ENCODE measurements at regions not wholly inside any gene's neighbourhood (a gene's known extent, or its start where the extent isn't known, plus 50 kb on each side); places are given as distances from the start of the nearest gene placed in this dataset.
"Not testable (repeated sequence)": the region's sequence is repeated elsewhere in the genome, so short reads cannot be mapped to it uniquely, and the experiment has no call there.

DNA sequence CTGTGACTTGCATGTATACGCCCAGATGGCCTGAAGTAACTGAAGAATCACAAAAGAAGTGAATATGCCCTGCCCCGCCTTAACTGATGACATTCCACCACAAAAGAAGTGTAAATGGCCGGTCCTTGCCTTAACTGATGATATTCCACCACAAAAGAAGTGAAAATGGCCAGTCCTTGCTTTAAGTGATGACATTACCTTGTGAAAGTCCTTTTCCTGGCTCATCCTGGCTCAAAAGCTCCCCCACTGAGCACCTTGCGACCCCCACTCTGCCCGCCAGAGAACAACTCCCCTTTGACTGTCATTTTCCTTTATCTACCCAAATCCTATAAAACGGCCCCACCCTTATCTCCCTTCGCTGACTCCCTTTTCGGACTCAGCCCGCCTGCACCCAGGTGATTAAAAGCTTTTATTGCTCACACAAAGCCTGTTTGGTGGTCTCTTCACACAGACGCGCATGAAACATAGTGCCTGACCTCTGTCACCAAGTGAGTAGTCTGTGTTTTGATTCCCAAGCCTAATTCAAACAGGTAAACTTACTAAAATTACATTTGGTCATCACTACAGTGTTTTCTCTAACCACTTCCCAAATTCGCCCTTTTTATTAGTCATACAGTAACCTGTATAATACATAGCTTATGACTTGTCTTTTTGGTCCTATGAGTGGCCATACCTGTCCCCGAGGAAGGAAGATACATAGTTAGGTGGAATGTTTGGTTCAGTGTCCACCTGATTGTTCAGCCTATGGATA, 140.7 kb upstream of the PROK2 start:
- not testable (repeated sequence) for DNase-seq (ENCODE audit: low spot score)

DNA sequence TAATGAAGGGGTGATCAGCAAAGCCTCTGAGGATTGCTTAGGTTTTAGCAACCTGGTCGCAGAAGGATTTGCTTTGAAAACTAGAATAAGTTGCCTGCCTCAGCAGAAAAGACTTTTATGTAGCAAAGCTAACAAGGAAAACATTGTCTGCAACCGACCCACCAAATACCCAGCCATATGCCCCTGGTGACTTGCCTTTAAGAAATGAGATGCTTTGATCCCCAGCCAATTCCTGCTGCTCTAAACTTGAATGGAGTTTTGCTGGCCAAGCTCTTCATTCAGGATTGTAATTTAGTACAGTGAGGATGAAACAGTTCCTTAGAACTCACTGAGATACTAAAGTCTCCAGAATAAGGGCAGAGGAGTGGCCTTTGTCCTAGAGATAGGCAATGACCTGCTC, 139.8 kb upstream of the PROK2 start:
- no peak for DNase-seq (ENCODE audit: low spot score)

DNA sequence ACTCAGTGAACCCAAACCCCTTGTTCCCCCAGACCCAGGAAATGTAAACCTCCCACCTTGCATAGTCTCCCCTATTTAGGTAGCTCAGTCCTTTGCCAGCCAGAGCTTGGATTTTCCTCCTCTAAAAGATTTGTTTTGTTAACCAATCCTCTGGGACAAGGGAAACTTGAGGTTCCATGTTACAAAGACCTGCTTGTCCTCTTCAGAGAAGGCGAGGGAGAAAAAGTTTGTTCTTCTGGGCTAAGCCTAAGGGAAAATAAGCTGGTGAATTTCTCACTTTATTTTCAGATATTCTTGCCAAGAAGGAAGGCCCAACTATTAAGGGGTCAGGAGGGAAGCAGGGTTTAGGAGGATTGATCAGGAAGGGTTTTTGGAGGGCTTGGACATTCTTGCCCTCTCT, 136.1 kb upstream of the PROK2 start:
- no peak for DNase-seq (ENCODE audit: low spot score)

DNA sequence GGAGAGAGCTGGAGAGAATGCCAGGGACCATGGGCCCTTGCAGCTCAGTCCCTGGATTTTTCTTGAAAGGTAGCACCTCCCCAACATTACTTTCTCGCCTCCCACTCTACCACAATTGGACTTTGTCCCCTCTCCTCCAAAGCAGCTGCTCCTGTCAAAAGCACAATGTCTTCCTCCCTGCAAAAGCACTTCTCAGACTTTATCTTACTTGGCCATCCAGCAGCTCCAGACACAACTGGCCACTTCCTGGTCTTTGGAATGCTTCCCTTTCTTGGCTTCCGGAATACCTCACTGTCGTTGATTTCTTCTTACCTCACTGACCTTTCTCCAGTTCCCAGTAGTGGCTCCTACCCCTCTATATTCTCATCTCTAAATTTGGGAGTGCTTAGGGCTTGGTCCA, 134.6 kb upstream of the PROK2 start:
- no peak for DNase-seq (ENCODE audit: low spot score)

DNA sequence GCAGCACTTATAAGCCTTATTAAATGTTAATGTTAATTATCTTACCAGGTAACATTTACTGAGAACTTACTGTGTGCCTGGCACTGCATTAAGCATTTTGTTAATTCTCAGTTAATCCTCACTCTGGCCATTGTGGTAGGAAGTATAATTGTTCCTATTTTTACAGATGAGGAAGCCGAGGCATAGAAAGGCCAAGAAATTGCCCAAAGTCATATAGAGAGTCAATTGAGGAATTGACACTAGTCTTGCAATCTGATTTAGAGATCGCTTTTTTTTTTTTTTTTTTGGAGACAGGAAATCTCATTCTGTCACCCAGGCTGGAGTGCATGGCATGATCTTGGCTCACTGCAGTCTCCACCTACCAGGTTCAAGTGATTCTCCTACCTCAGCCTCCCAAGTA, 132.6 kb upstream of the PROK2 start:
- no peak for DNase-seq (ENCODE audit: low spot score)

DNA sequence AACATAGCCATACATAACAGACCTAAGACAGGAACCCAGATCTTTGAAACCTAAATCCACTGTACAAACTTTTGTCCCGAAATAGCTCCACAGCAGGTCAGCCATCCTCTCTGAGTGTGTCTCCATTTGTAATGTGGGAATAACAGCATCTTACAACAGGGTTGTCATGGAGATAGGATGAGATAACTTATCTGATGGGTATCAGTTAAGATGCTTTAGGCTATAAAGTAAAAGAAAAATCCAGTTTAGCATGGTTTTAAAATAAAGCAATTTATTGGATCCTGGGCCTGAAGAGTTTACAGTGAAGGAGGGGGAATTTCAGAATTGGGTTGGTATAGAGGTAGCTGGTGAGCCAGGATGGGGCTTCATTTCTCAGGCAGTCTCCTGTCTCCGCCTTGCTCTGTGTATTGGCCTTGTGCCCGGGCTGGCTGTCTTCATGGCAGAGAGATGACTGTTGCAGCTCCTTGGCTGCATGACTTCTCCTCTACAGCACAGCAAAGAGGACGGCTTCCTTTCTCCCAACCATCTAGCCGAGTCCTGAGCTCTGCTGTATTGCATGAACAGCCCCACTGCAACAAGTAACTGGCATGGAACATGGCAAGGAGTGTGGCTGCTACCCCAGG, 131.9 kb upstream of the PROK2 start:
- peak; percentile 43 for DNase-seq (ENCODE audit: low spot score)

DNA sequence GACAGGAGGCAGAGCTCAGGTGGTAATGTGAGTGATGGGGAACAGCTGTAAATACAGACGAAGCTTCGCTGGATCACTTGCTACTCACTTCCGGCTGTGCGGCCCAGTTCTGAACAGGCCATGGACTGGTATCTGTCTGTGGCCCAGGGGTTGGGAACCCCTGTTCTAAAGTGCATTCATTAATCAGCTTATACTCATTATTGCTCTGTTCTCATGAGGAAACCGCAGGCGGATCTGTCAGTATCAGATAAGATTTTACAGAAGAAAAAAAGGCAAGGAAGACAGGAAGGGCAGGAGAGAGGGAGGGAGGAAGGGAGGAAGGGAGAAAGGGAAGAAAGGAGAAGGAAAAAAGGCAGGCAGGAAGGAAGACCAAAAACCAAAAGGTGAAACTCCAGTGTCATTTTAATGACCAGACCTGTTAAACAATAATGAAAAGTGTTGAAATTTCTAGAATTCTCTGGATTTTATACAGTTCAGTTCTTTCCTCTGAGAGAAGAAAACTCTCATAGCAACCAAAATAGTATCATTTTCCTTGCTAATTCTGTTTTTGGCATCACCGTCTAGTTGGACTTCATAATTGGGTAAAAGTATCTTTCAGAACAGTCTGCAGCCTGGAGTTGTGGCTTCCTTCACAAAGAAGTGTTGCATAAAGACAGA, 128.0 kb upstream of the PROK2 start:
- no peak for DNase-seq (ENCODE audit: low spot score)

DNA sequence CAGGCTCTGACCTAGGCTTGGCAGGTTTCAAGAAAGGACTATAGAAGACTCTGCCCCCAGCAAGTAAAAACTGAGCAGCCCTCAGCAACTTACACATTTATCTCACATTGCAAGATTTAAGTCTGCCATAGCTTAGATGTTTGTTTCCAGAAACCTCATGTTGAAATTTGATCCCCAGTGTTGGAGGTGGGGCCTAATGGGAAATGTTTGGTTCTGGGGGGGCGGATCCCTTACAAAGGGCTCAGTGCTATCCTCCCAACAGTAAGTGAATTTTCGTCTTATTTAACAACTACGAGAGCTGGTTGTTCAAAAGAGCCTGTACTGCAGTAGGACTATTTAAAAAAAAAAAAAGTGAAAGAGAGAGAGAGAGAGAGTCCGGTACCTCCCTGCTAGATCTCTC, 125.2 kb upstream of the PROK2 start:
- DNase-seq (ENCODE audit: low spot score) = no peak

DNA sequence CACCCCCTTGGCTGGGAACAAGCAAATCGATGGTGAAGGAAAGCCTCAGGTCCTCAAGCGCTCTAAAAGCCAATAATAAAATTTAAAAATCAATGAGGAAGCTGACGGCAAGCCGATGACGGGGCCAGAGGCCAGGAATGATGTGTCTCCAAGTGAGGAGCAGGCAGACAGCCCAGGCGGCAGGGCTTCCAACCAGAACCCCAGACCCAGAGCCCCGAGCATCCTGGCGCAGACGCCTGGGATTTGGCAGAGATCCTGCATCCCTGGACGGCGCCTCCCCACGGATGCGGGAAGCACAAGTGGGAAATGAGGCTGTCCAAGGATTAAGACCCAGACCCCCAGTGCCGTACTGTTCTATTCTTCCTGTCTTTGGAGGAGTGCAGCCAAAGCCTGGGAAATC, 123.0 kb upstream of the PROK2 start:
- DNase-seq (ENCODE audit: low spot score) = peak; percentile 24

DNA sequence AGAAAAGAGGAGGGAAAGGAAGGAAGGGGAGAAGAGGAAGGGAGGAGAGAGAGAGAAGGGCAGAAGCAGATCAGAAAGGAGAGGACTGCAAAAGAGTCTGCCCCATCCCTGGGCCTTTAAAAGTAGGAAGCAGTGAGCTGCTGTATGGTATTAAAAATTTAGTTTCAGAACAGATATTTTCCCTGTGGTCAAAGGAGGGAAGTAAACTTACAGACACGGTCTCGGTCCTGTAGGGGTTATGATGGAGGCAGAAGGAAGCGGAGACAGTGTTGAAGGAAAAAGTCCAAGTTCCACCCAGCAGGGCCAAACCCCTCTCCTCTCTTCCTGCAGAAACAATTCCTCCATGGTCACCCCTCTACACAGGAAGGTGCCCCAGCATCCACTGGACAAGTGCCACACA, 122.0 kb upstream of the PROK2 start:
- DNase-seq (ENCODE audit: low spot score) = no peak

DNA sequence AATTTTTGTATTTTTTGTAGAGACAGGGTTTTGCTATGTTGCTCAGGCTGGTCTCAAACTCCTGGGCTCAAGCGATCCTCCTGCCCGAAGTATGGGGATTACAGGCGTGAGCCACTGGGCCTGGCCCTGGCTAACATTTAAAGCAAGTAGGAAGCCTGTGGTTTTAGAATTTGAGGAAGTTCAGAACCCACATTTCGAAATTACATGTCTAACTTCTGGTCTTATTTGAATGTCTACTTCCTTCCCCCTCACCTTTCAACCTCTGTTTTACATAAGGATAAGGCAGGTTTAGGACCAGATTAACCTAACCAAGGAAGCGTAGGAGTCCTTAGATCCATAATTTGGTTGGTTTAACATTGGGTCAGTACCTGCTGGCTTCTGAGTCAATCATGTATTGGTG, 120.5 kb upstream of the PROK2 start:
- peak; percentile 33 for DNase-seq (ENCODE audit: low spot score)

DNA sequence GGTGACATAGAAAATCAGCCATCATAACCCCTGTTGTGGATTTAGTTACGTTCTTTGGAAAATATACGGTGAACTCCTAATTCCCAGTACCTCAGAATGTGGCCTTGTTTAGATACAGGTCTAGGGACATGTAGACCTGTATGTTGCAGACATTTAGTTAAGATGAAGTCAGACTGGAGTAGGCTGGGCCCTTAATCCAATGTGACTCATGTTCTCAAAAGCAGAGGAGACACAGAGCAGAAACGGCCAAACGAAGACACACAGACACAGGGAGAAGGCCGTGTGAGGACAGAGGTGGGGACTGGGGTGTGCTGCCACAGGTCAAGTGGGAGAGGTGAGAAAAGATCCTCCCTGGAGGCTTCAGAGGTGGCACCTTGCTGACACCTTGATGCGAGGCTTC, 119.0 kb upstream of the PROK2 start:
- DNase-seq (ENCODE audit: low spot score) = no peak

DNA sequence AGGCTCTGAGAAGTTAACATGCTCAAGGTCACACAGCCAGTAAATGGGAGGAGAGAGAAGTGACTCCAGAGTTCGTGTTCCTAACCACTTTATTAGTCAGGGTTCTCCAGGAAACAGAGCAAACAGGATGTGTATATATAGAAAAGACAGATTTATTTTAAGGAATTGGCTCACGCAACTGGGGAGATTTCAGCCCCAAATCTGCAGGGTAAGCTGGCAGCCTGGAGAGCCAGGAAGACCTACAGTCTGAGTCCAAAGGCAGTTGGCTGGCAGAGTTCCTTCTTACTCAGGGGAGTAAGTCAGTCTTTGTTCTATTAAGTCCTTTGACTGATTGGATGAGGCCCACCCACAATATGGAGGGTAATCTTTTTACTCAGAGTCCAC, 118.2 kb upstream of the PROK2 start:
- peak; percentile 20 for DNase-seq (ENCODE audit: low spot score)

DNA sequence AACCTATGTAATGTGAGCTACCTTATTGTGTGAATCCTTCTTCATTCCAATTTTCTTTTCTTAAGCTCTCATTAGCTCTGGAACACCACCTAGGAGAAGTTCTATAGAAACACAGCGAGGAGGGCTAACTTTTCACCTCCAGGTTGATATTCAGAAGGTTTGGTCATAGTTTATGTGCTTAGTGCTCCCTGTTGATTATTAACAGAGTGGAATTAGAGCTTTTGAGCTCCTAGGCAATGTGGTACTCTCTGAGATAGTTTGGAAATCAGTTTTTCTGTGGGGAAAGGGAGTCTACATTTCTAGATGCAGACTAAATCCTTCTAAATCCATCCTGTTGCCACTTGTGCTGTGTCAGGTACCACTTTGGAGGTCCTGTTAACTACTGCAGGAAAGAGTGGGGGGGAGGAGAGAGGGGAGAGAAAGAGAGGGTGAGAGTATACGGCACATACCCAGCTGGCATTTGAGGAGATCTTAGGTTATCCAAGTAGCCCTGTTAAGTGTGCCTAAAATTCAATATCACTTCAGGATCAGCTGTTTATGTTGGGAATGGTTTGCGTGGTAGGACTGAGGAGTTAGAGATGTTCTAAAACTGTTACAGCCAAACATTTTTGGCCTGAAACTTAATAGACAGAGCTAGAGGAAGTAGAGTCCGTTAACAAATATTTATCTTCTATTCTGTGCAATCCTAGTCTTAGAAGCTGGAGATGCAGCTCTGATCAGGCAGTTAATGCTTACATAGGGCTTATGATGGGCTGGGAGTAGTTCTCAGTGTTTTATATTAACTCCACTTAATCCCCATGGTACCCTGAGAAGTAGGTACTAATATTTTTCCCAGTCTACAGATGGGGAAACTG, 117.5 kb upstream of the PROK2 start:
- DNase-seq (ENCODE audit: low spot score) = no peak

DNA sequence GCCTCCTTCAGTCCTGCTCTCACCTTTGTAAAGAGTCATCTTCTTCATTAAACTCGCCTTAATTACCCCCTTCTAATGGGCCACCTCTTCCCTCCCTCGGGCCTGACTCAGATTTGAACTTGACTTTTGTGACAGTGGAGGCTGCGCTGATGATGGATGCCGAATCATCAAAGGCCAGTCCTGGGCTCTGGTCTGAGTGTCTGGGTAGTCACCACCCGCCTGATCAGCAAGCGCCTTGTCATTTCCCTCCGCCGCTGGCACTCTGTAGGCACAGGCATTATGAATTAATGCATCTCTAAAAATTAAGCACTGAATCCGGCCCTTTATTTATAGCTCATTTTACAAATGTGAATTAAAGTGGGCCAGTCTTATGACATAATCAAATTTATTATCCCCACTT, 116.7 kb upstream of the PROK2 start:
- no peak for DNase-seq (ENCODE audit: low spot score)

DNA sequence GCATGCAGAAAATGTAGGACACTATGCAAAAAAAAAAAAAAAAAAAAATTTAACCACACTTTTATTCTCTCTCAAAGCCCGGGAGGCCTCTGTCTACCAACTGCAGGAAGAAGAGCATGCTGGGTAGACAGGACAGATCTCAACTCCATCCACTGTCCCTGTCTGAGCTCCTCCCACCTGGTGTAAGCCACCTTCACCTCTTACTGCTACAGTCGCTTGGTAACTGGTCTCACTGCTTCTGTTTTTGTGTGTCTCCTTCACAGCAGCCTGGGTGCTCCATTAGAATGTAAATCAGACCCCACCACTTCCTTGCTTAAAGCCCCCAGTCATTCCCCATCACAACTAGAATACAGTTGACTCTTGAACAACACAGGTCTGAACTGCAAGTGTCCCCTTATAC, 115.1 kb upstream of the PROK2 start:
- no peak for DNase-seq (ENCODE audit: low spot score)

DNA sequence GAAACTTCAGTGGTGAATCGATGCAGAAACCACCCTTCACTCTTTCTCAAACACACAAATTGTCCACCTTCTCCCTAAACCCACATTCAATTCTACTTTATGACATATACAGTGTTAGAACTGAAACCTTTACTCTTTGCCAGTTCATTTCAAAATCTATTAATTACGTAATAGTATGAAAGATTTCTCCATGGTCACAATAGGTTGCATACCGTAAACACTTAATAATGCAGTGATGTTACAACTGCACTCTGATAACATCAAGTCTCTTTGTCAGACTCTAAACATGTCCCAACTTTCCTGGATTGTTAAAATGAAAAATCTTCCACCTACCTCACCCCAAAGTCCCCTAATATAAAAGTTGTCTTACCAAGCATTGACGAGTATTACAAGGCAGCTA, 111.8 kb upstream of the PROK2 start:
- no peak for DNase-seq (ENCODE audit: low spot score)

DNA sequence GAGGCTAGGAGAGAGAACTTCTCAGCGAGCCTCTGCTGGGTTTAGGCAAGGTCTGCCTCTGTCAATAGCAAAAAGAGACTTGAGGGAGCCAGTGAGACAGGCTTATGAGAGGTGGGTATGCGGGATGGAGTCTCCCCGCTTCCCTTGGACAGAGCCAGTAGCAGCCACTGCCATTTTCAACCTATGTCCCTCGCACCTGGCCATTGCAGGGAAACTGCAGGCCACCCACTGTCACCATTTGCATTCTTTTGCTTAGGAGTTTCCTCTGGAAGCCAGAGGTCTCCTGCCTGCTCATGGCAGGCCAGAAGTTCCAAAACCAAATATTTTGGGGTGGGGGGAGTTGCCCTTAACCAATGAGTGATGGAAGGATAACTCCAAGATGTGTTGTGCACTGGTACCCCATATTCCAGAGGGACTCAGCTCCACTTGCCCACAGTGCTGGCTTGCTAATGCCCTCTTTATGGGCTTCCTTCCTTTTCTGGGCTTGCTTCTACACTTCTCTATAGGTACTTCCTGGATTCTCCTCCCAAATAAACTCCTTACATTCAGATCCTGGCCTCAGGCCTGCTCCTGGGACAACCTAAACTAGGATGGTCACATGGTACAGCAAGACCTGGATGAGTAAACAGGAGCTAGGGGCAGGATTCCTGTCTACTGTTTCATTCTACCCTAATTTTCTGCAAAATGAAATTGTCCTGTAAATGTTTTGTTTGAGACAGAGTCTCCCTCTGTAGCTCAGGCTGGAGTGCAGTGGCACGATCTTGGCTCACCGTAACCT, 108.9 kb upstream of the PROK2 start:
- no peak for DNase-seq (ENCODE audit: low spot score)

DNA sequence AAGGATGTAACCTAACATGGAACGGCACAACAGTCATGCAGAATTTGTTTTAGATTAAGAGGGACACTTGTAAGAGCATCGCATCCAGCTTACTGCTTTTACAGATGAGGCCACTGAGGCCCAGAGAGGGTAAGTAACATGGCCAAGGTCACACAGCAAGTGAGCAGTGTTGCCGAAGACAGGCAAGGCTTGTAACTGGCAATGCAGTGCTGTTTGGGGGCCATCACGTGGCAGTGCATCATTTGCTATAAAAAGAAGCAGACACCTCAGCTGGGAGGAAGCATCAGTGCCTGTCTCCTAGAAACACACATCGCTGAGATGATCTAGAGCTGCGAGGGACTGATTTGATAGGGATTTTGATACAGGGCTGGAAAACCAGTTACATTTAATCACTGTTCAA, 108.2 kb upstream of the PROK2 start:
- no peak for DNase-seq (ENCODE audit: low spot score)

DNA sequence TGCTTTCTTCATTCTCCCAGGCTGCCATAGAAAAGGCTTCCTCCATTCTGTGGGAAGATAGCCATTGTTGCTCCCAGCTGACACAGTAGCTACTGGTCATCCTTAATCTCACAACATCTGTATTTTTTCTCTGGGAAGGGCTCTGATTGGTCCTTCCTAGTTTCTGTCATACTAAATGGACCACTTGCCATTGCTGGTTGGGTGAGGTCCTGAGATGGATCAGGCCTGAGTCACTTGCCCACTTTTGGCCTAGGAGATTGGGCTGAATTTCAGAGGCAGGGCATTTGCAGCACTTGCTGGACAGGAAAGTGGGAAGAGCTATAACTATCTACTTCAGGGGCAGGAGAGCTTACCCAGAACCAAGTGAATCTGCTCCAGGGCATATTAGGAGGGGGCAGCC, 106.5 kb upstream of the PROK2 start:
- DNase-seq (ENCODE audit: low spot score) = no peak

DNA sequence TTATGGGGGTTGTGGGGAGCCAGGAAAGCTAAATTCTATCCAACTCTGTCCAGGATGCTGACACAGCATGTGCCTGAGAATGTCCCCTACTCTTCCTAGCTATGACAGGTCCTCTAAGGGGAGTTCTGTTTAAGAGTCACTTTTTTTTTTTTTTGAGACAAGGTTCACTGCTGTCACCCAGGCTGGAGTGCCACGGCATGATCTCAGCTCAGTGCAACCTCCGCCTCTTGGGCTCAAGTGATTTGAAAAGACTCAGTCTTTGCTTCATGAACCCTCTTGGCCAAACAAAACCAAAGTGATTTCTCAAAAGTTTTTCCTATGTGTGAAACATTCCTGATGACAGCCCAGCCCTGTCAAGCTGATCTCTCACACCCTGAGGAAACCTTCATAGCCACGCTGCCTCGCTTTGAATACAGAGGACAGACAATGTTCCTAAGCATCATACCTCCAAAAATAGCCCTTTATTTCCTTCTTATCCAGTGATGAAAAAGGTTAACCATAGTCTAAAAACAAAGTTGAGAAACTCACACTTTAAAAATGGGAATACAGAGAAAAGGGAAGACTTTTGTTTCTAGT, 105.5 kb upstream of the PROK2 start:
- no peak for DNase-seq (ENCODE audit: low spot score)

DNA sequence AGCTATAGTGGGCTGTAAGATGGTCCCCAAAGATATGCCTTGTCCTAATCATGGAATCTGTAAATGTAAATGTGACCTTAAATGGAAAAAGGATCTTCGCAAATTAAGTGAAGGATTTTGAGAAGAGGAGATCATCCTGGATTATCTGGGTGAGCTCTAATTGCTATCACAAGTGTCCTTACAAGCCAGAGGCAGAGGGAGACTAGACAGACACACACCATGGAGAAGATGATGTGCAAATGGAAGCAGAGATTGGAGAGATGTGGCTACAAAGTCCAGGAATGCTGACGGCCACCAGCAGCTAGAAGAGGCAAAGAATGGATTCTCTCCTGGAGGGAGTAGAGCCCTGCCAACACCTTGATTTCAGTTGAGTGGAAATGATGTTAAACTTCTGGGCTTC, 102.3 kb upstream of the PROK2 start:
- DNase-seq (ENCODE audit: low spot score) = no peak
